GM12878 (cell line): ENCODE measurements at regions not wholly inside any gene's neighbourhood (a gene's known extent, or its start where the extent isn't known, plus 50 kb on each side); places are given as distances from the start of the nearest gene placed in this dataset.
"Not testable (repeated sequence)": the region's sequence is repeated elsewhere in the genome, so short reads cannot be mapped to it uniquely, and the experiment has no call there.

Experiments
- ATAC-seq: fragments of 200-7000 bp; cut with Tn5 transposase; 3 replicates; pipeline ENCODE4 v1.9.1; 2020; ENCODE audit warnings: mild to moderate bottlenecking, moderate library complexity
- BruUV-seq: library from RNA; stranded (reverse); fragments of 400-500 nt; replicated peaks from 2 replicates; lab custom pipeline; 2021; lab: Mats Ljungman, UMichigan
- CTCF ChIA-PET: fragments of 300-600 bp; sonication (Branson Sonifier 250); formaldehyde crosslinking; extraction: SDS; loops from one replicate; lab custom pipeline; 2021; ENCODE audit warnings: inconsistent platforms; lab: Yijun Ruan, JAX
- POLR2A ChIA-PET: fragments of 350-600 bp; formaldehyde crosslinking; extraction: SDS; loops from one replicate; lab custom pipeline; 2021; ENCODE audit warnings: inconsistent platforms; lab: Charles Lee
- RAD21 ChIA-PET: fragments of 300-600 bp; sonication (Branson Sonifier 250); formaldehyde crosslinking; loops from one replicate; lab custom pipeline; 2023; ENCODE audit warnings: antibody characterized with exemption; ENCODE audit not compliant: unreplicated experiment; lab: Charles Lee
- SMC1A ChIA-PET: fragments of 300-600 bp; sonication (Branson Sonifier 250); formaldehyde crosslinking; loops from one replicate; lab custom pipeline; 2023; ENCODE audit not compliant: unreplicated experiment, uncharacterized antibody; lab: Charles Lee
- DNase-seq: peaks from one replicate; pipeline ENCODE4 v3.0.0-alpha.2; 2011; ENCODE audit warnings: low read depth, low spot score
- FAIRE-seq: peaks from 3 replicates; lab custom pipeline; 2011; peaks lifted over from hg19 to GRCh38; lab: Jason Lieb, UNC
- H2AFZ ChIP-seq: 2 replicates; pipeline ENCODE4 v1.6.0; 2011; ENCODE audit warnings: low read depth, low read length, control low read depth; ENCODE audit not compliant: control insufficient read depth
- H3K27ac ChIP-seq: 2 replicates; pipeline ENCODE4 v1.5.1; 2011; ENCODE audit warnings: control low read depth; ENCODE audit not compliant: control insufficient read depth, insufficient read depth
- H3K27me3 ChIP-seq, 2 experiments: replicated peaks in 1 of 2; 2 replicates each; pipeline versions ENCODE4 v1.6.0 to v1.6.1; 2011; ENCODE audit warnings: low read length in 1 of 2; ENCODE audit not compliant: control insufficient read depth in 2 of 2, insufficient read depth in 2 of 2
- H3K36me3 ChIP-seq, 2 experiments: 2 replicates each; pipeline ENCODE4 v1.5.1; 2011; ENCODE audit warnings: low read length in 1 of 2; ENCODE audit not compliant: control insufficient read depth in 2 of 2, insufficient read depth in 2 of 2
- H3K4me1 ChIP-seq: 2 replicates; pipeline ENCODE4 v1.6.1; 2011; ENCODE audit warnings: mild to moderate bottlenecking, low read length, moderate library complexity, mixed read lengths; ENCODE audit not compliant: control insufficient read depth, insufficient read depth
- H3K4me2 ChIP-seq: 2 replicates; pipeline ENCODE4 v1.6.0; 2011; ENCODE audit warnings: control low read depth; ENCODE audit not compliant: control insufficient read depth, insufficient read depth
- H3K4me3 ChIP-seq: fragments of 200-600 bp; sonication (generic); 2 replicates; pipeline ENCODE4 v1.5.1; 2016
- H3K79me2 ChIP-seq: 2 replicates; pipeline ENCODE4 v1.6.0; 2011; ENCODE audit warnings: low read length; ENCODE audit not compliant: control insufficient read depth, insufficient read depth
- H3K9ac ChIP-seq: 2 replicates; pipeline ENCODE4 v1.8.0; 2011; ENCODE audit warnings: low read length, control low read depth, mixed read lengths; ENCODE audit not compliant: control insufficient read depth, insufficient read depth
- H3K9me3 ChIP-seq: replicated peaks from 3 replicates; pipeline ENCODE4 v1.5.1; 2011; ENCODE audit warnings: mild to moderate bottlenecking, low read length; ENCODE audit not compliant: control insufficient read depth, insufficient read depth
- H4K20me1 ChIP-seq: 2 replicates; pipeline ENCODE4 v1.6.0; 2011; ENCODE audit not compliant: control insufficient read depth, insufficient read depth
- ETV6 ChIP-seq, 2 experiments: fragments of 450-650 bp in 1 of 2; IDR thresholded peaks in 1 of 2; conservative IDR thresholded peaks in 1 of 2; 2 replicates each; pipeline ENCODE4 v1.6.1; 2014; ENCODE audit warnings: antibody characterized with exemption in 1 of 2, borderline replicate concordance in 1 of 2, low read depth in 1 of 2, mild to moderate bottlenecking in 1 of 2, moderate library complexity in 1 of 2
- KLF5 ChIP-seq: fragments of 450-650 bp; IDR thresholded peaks from 2 replicates; pipeline ENCODE4 v1.6.1; 2014; ENCODE audit warnings: mild to moderate bottlenecking; ENCODE audit not compliant: partially characterized antibody
- MEF2B ChIP-seq: fragments of 450-650 bp; IDR thresholded peaks from 2 replicates; pipeline ENCODE4 v1.6.1; 2018; ENCODE audit warnings: mild to moderate bottlenecking, moderate library complexity; ENCODE audit not compliant: partially characterized antibody, poor library complexity, severe bottlenecking
- MTA2 ChIP-seq: fragments of 450-650 bp; IDR thresholded peaks from 2 replicates; pipeline ENCODE4 v1.6.1; 2016; ENCODE audit warnings: low read depth, mild to moderate bottlenecking, moderate library complexity
- NFYA ChIP-seq: IDR thresholded peaks from 2 replicates; pipeline ENCODE4 v1.6.1; 2011; ENCODE audit warnings: low read depth, mild to moderate bottlenecking, low read length, improper control_type of control experiment, borderline replicate concordance
- ZBED1 ChIP-seq: IDR thresholded peaks from 2 replicates; pipeline ENCODE4 v1.6.1; 2016; ENCODE audit warnings: borderline replicate concordance
- WGBS: methylation state at CpG from one replicate; pipeline ENCODE4 v1.1.6; 2016; ENCODE audit warnings: low lambda C conversion rate; ENCODE audit not compliant: insufficient replicate concordance, insufficient coverage; ENCODE audit errors: missing lambda C conversion rate; 5-methylcytosine and 5-hydroxymethylcytosine counted together
- in situ Hi-C: fragments of 300-500 bp; cut with MboI; formaldehyde crosslinking; loops from 9 replicates; pipeline ENCODE4 v1.14.3; 2018; ENCODE audit warnings: mixed read lengths
- intact Hi-C: fragments of 100-400 bp; cut with micrococcal nuclease; formaldehyde crosslinking; loops from one replicate; pipeline ENCODE4 v1.14.2; 2022; ENCODE audit not compliant: unreplicated experiment

DNA sequence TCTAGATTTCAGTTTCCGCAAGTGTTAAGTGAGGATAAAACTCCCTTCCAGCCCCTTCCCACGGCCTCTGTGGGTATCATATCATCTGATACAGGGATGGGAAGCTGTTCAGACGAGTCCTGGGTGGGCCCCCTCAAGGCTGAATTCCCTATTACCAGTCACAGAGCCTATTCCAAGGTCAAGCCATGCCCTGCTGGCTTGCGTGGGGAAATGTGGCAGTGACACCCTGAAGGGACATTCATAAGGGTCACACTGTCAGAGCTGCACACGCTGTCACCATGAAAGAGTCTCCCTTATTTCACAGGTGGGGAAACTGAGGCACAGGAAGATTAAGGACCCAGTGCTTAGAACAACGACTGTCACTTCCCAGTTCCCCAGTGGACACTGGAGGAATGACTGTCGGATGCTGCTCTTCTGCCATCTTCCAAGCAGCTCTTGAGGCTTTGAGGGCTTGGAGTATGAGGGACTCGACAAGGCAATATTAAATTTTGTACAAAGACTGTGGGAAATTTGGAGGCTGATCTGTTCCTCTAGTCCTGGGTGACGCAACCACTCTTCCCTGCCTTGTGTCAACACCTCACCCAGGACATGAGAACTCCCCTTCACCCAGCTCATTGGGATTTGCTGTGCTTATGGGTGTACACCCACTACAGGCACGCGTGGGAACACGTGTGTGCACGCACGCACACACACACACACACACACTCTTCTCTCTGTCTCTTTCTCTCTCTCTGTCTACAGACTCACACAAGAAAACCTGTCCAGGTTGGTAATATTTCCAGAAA is 386.0 kb downstream of the RPS24 start:
- Histone ChIP-seq H3K27me3 (no peaks in the 10 kb centered on the region), H3K36me3 (no peaks in the 10 kb centered on the region), H3K9me3 (no peaks in the 10 kb centered on the region), H2AFZ (no peak overlapping the region), H3K4me2 (no peak overlapping the region), H4K20me1 (no peaks in the 10 kb centered on the region; the same call in 1 of the 2 replicates), H3K9ac (no peak overlapping the region), H3K27ac (no peak overlapping the region), H3K4me1 (no peaks in the 10 kb centered on the region), H3K79me2 (no peaks in the 10 kb centered on the region), H3K4me3 (no peak overlapping the region)
- RAD21 ChIA-PET: no interaction called here
- DNase-seq: no peak
- no TSS peak for BruUV-seq
- in situ Hi-C loops (no loop called here), intact Hi-C loops (no loop called here)
- no peak for TF ChIP-seq ZBED1
- no peak for TF ChIP-seq NFYA
- TF ChIP-seq ETV6 (conservative IDR thresholded peaks at IDR 0.05 in 1 of 2, IDR thresholded peaks at IDR 0.05 in 1 of 2; ENCODE audit: borderline replicate concordance in 1 of 2, low read depth in 1 of 2): no peak
- CTCF ChIA-PET: no interaction called here
- 53% methylated on average over 14 of the region's 14 CpGs for WGBS
- FAIRE-seq: no peak
- ATAC-seq: no peak
- POLR2A ChIA-PET: no interaction called here
- SMC1A ChIA-PET: no interaction called here

DNA sequence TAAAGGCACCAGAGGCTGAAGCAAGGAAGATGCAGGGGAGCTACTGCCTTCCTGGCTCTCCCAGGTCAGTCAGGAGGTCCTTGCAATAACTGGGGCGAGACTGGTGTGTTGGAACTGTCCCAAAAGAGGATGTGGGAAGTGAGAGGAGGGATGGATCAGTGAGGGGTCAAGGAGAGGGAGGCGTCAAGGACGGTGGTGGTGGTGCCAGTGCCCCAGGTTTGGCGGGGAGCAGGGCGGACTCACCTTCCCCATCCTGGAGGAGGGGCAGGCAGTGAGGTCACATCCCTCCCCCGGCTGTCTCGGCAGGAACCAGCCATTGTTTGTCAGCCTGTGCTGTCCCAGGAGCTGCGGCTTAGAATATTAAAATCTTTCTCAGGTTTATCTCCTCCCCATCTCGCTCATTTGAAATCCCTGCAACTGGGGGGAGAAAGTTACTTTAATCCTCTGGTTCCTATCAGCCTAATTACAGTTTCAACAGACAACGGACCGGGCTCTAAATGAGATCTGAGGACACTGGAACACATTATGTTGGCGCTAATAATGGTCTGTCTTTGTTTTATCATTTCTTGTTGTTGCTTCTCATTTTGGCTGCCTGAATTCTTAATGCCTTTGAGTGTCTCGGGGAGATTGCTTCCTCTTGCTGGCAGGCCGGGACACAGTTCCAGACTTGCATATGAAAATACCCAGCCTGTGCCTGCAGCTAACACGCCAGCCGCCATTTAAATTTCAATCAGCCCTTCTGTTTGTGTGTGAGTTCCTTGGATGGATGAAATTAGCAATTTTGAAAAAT is 387.5 kb downstream of the RPS24 start:
- ChIA-PET RAD21 (no interaction called here), POLR2A (no interaction called here), SMC1A (no interaction called here), CTCF (no interaction called here)
- Histone ChIP-seq H3K79me2 (no peaks in the 10 kb centered on the region), H3K36me3 (no peaks in the 10 kb centered on the region), H3K4me1 (no peaks in the 10 kb centered on the region), H3K4me3 (no peak overlapping the region), H3K9me3 (no peaks in the 10 kb centered on the region), H2AFZ (no peak overlapping the region), H4K20me1 (no peaks in the 10 kb centered on the region; the same call in 1 of the 2 replicates), H3K27me3 (no peaks in the 10 kb centered on the region), H3K27ac (no peak overlapping the region), H3K9ac (no peak overlapping the region), H3K4me2 (no peak overlapping the region)
- BruUV-seq: no TSS peak
- DNase-seq (no peak), ATAC-seq (no peak), FAIRE-seq (no peak)
- no peak for TF ChIP-seq KLF5
- TF ChIP-seq MTA2: no peak
- no peak for TF ChIP-seq MEF2B
- in situ Hi-C loops (no loop called here), intact Hi-C loops (no loop called here)
- 36% methylated on average over 15 of the region's 16 CpGs for WGBS

DNA sequence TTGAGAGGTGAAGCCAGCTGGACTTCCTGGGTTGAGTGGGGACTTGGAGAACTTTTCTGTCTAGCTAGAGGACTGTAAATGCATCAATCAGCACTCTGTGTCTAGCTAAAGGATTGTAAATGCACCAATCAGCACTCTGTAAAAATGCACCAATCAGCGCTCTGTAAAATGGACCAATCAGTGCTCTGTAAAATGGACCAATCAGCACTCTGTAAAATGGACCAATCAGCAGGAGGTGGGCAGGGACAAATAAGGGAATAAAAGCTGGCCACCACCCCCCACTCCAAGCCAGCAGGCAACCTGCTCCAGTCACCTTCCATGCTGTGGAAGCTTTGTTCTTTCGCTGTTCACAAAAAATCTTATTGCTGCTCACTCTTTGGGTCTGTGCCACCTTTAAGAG is 390.4 kb downstream of the RPS24 start:
- intact Hi-C loops, H3K79me2 ChIP-seq, ATAC-seq, H3K4me1 ChIP-seq, BruUV-seq, H2AFZ ChIP-seq, FAIRE-seq, H3K36me3 ChIP-seq, H3K9ac ChIP-seq, H3K4me3 ChIP-seq, H3K27me3 ChIP-seq, POLR2A ChIA-PET, H4K20me1 ChIP-seq, SMC1A ChIA-PET, DNase-seq, in situ Hi-C loops, H3K9me3 ChIP-seq, H3K27ac ChIP-seq, RAD21 ChIA-PET, H3K4me2 ChIP-seq: not testable (repeated sequence)
- 95% methylated on average over 2 of the region's 2 CpGs for WGBS
- CTCF ChIA-PET: interaction anchor here (0.9 to 2.3 kb wide), 2 partner anchors 241 to 772 kb away, joined by 3 to 5 read pairs; no protein-coding TSS in a partner anchor
